ENCODE measurements at regions not wholly inside any gene's neighbourhood (a gene's known extent, or its start where the extent isn't known, plus 50 kb on each side); places are given as distances from the start of the nearest gene placed in this dataset.
"Not testable (repeated sequence)": the region's sequence is repeated elsewhere in the genome, so short reads cannot be mapped to it uniquely, and the experiment has no call there.

- no peak for FAIRE-seq
These were observed 532.7 kb downstream of the NLGN4X start for GRCh38 chrX:5695971-5696370.

- FAIRE-seq = no peak
These were observed 544.7 kb downstream of the NLGN4X start for GRCh38 chrX:5683996-5684395.

GRCh38 chrX:5681159-5681558 is 547.5 kb downstream of the NLGN4X start:
- no peak for FAIRE-seq

- FAIRE-seq = no peak
These were observed 554.6 kb downstream of the NLGN4X start for GRCh38 chrX:5674036-5674435.

- FAIRE-seq = no peak
These were observed 556.6 kb downstream of the NLGN4X start for GRCh38 chrX:5672099-5672498.

- not testable (repeated sequence) for FAIRE-seq
These were observed 562.0 kb downstream of the NLGN4X start for GRCh38 chrX:5666689-5667088.

GRCh38 chrX:5656544-5656943 is 572.1 kb downstream of the NLGN4X start:
- FAIRE-seq = no peak

GRCh38 chrX:5650904-5651303 is 577.8 kb downstream of the NLGN4X start:
- no peak for FAIRE-seq

- FAIRE-seq = no peak
These were observed 579.6 kb downstream of the NLGN4X start for GRCh38 chrX:5648941-5649568.

GRCh38 chrX:5646818-5647217 is 581.8 kb downstream of the NLGN4X start:
- FAIRE-seq = no peak

- FAIRE-seq = no peak
These were observed 583.9 kb downstream of the NLGN4X start for GRCh38 chrX:5644776-5645175.

GRCh38 chrX:5640071-5640470 is 588.6 kb downstream of the NLGN4X start:
- no peak for FAIRE-seq

- FAIRE-seq = no peak
These were observed 590.1 kb downstream of the NLGN4X start for GRCh38 chrX:5638572-5638971.

GRCh38 chrX:5632887-5633286 is 595.8 kb downstream of the NLGN4X start:
- no peak for FAIRE-seq

- no peak for FAIRE-seq
These were observed 596.5 kb downstream of the NLGN4X start for GRCh38 chrX:5632061-5632614.

GRCh38 chrX:5617666-5618065 is 611.0 kb downstream of the NLGN4X start:
- no peak for FAIRE-seq

- no peak for FAIRE-seq
These were observed 633.1 kb downstream of the NLGN4X start for GRCh38 chrX:5595570-5595969.

GRCh38 chrX:5586726-5587125 is 641.9 kb downstream of the NLGN4X start:
- FAIRE-seq = no peak

GRCh38 chrX:5575407-5575806 is 653.3 kb downstream of the NLGN4X start:
- FAIRE-seq = no peak

- FAIRE-seq = no peak
These were observed 659.7 kb downstream of the NLGN4X start for GRCh38 chrX:5568934-5569333.

GRCh38 chrX:5559386-5559785 is 669.3 kb downstream of the NLGN4X start:
- no peak for FAIRE-seq

GRCh38 chrX:5549512-5549911 is 679.2 kb downstream of the NLGN4X start:
- no peak for FAIRE-seq

- no peak for FAIRE-seq
These were observed 691.6 kb downstream of the NLGN4X start for GRCh38 chrX:5537098-5537497.

- FAIRE-seq = no peak
These were observed 692.4 kb downstream of the NLGN4X start for GRCh38 chrX:5536261-5536660.

GRCh38 chrX:5528057-5528456 is 700.6 kb downstream of the NLGN4X start:
- FAIRE-seq = no peak
